ENCODE measurements at regions not wholly inside any gene's neighbourhood (a gene's known extent, or its start where the extent isn't known, plus 50 kb on each side); places are given as distances from the start of the nearest gene placed in this dataset.
"Not testable (repeated sequence)": the region's sequence is repeated elsewhere in the genome, so short reads cannot be mapped to it uniquely, and the experiment has no call there.

DNA sequence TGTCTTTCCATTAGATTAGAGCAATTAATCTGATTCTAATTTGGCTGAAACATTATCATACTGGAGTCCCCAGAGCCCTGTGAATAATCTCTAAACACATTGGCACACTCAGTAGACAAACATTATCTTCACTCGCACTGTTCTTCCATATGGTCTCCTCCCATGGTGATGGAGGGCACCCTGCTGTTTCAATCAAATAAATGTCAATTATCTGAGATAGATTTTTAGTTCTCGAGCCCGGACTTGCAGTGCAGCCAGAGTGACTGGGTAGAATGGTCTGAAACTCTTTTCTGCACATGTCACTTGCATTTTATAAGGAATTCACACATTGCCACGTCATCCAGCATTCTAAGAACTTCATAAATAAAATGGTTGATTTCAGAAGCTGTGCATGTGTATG is 90.6 kb upstream of the MAP3K7 start:
- ATAC-seq (ENCODE audit: insufficient read depth, low FRiP score) (no peak), DNase-seq (no peak)
- H3K27ac ChIP-seq (ENCODE audit: low read depth in 1 of 2, low read length in 1 of 2) = no peak overlapping the region
- no peaks in the 10 kb centered on the region for H3K9me3 ChIP-seq (ENCODE audit: control insufficient read depth in 4 of 4, insufficient read depth in 3 of 4, low read length in 3 of 4)
- no peaks in the 10 kb centered on the region for H3K4me1 ChIP-seq (ENCODE audit: control insufficient read depth in 5 of 5, insufficient read depth in 5 of 5, low read length in 5 of 5)
- 75 to 80% methylated on average over 4 of the region's 4 CpGs for WGBS, 2 donors
- no peak overlapping the region for H3K4me3 ChIP-seq
- H3K36me3 ChIP-seq (ENCODE audit: control insufficient read depth in 4 of 4, insufficient read depth in 4 of 4, low read length in 4 of 4) = no peaks in the 10 kb centered on the region
- no peak overlapping the region for H3K9ac ChIP-seq (ENCODE audit: insufficient read depth in 1 of 2, low read length in 2 of 2)
- no peaks in the 10 kb centered on the region for H3K27me3 ChIP-seq (ENCODE audit: control insufficient read depth in 3 of 3, insufficient read depth in 3 of 3, low read length in 2 of 3)
- TF ChIP-seq, protein P1, sequence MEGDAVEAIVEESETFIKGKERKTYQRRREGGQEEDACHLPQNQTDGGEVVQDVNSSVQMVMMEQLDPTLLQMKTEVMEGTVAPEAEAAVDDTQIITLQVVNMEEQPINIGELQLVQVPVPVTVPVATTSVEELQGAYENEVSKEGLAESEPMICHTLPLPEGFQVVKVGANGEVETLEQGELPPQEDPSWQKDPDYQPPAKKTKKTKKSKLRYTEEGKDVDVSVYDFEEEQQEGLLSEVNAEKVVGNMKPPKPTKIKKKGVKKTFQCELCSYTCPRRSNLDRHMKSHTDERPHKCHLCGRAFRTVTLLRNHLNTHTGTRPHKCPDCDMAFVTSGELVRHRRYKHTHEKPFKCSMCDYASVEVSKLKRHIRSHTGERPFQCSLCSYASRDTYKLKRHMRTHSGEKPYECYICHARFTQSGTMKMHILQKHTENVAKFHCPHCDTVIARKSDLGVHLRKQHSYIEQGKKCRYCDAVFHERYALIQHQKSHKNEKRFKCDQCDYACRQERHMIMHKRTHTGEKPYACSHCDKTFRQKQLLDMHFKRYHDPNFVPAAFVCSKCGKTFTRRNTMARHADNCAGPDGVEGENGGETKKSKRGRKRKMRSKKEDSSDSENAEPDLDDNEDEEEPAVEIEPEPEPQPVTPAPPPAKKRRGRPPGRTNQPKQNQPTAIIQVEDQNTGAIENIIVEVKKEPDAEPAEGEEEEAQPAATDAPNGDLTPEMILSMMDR (IDR thresholded peaks at IDR 0.05; ENCODE audit: control extremely low read depth, extremely low read depth) = no peak

DNA sequence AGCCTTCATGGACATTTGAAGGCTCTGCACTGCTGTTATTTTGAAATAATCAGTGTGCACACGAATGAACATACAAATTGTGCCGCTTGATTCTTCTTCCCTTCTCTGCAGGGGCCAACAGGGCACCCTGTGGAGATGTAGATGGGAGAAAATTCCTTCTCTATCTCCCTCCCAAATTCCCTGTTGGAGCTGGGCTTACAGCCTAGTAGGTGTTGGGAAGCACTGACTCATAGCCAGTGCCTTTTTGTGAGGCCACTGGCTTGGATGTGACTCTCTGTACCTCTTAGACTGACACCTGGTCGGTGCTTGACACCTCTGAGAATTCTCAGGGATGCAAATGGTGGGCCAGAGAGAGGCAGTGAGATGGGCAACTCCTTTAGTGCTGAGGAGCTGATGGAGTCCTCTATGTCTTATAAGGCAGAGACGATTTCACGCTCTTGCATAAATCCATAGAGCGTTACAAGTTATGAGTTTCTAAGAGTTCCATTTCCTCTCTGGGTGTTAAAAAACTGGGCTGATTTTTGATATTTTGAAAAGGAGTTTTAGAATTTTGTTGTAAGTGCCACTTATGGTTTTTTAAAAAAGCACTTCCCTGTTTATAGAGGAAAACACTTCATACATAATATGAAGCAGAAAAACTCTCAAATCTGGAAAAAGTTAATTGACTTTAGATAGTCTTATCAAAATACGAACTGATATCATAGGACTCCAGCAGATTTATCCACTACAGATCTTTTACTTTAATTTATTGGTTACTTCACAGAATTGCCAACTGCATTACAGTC is 89.8 kb upstream of the MAP3K7 start:
- no peaks in the 10 kb centered on the region for H3K4me1 ChIP-seq (ENCODE audit: control insufficient read depth in 5 of 5, insufficient read depth in 5 of 5, low read length in 5 of 5)
- 55 to 76% methylated on average over 7 of the region's 7 CpGs for WGBS, 2 donors
- TF ChIP-seq, protein P1 (IDR thresholded peaks at IDR 0.05; ENCODE audit: control extremely low read depth, extremely low read depth) = no peak
- H3K36me3 ChIP-seq (ENCODE audit: control insufficient read depth in 4 of 4, insufficient read depth in 4 of 4, low read length in 4 of 4) = no peaks in the 10 kb centered on the region
- H3K9me3 ChIP-seq (ENCODE audit: control insufficient read depth in 4 of 4, insufficient read depth in 3 of 4, low read length in 3 of 4) = no peaks in the 10 kb centered on the region
- ATAC-seq (ENCODE audit: insufficient read depth, low FRiP score) (no peak), DNase-seq (no peak)
- no peak overlapping the region for H3K27ac ChIP-seq (ENCODE audit: low read depth in 1 of 2, low read length in 1 of 2)
- H3K9ac ChIP-seq (ENCODE audit: insufficient read depth in 1 of 2, low read length in 2 of 2) = no peak overlapping the region
- H3K4me3 ChIP-seq = no peak overlapping the region
- no peaks in the 10 kb centered on the region for H3K27me3 ChIP-seq (ENCODE audit: control insufficient read depth in 3 of 3, insufficient read depth in 3 of 3, low read length in 2 of 3)

DNA sequence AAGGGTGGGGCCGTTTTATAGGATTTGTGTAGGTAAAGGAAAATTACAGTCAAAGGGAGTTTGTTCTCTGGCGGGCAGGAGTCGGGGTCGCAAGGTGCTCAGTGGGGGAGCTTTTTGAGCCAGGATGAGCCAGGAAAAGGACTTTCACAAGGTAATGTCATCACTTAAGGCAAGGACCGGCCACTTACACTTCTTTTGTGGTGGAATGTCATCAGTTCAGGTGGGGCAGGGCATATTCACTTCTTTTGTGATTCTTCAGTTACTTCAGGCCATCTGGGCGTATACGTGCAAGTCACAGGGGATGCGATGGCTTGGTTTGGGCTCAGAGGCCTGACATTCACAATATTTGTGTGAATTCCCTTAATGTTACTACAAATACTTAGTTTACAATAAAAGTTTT is 88.2 kb upstream of the MAP3K7 start:
- H3K4me3 ChIP-seq; H3K27ac ChIP-seq (ENCODE audit: low read depth in 1 of 2, low read length in 1 of 2); ATAC-seq (ENCODE audit: insufficient read depth, low FRiP score); DNase-seq; H3K36me3 ChIP-seq (ENCODE audit: control insufficient read depth in 4 of 4, insufficient read depth in 4 of 4, low read length in 4 of 4); H3K27me3 ChIP-seq (ENCODE audit: control insufficient read depth in 3 of 3, insufficient read depth in 3 of 3, low read length in 2 of 3); H3K9me3 ChIP-seq (ENCODE audit: control insufficient read depth in 4 of 4, insufficient read depth in 3 of 4, low read length in 3 of 4); H3K9ac ChIP-seq (ENCODE audit: insufficient read depth in 1 of 2, low read length in 2 of 2); H3K4me1 ChIP-seq (ENCODE audit: control insufficient read depth in 5 of 5, insufficient read depth in 5 of 5, low read length in 5 of 5): not testable (repeated sequence)
- 88 to 89% methylated on average over 6 to 8 of the region's 8 CpGs for WGBS, 2 donors

DNA sequence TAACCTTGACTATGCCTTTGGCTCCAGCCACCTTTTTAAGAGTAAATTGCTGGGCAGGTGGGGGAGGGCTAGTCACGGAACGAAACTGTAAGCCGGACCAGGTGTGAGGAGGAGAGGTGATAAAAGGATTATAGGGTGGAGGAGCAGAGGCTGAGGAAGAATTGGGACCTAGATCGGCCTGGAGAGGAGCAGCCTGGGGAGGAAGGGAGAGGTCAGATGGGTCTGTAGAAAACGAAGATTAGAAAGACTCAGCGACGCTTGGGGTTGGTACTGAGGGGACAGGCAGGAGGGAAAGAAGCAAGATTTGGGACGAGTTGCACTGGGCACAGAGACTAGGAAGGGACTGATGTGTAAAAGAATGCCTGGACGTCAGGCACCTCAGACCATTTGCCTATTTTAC is 87.2 kb upstream of the MAP3K7 start:
- 77 to 81% methylated on average over 7 to 9 of the region's 9 CpGs for WGBS, 2 donors

More for the DNA sequence above, 87.2 kb upstream of the MAP3K7 start:
- not testable (repeated sequence) for H3K4me1 ChIP-seq (ENCODE audit: control insufficient read depth in 5 of 5, insufficient read depth in 5 of 5, low read length in 5 of 5); DNase-seq; ATAC-seq (ENCODE audit: insufficient read depth, low FRiP score); H3K36me3 ChIP-seq (ENCODE audit: control insufficient read depth in 4 of 4, insufficient read depth in 4 of 4, low read length in 4 of 4); H3K9me3 ChIP-seq (ENCODE audit: control insufficient read depth in 4 of 4, insufficient read depth in 3 of 4, low read length in 3 of 4); H3K27me3 ChIP-seq (ENCODE audit: control insufficient read depth in 3 of 3, insufficient read depth in 3 of 3, low read length in 2 of 3); H3K4me3 ChIP-seq; H3K27ac ChIP-seq (ENCODE audit: low read depth in 1 of 2, low read length in 1 of 2); H3K9ac ChIP-seq (ENCODE audit: insufficient read depth in 1 of 2, low read length in 2 of 2)

All from lung (tissue), 11 donors.